GM18498 (cell line): ENCODE measurements at regions not wholly inside any gene's neighbourhood (a gene's known extent, or its start where the extent isn't known, plus 50 kb on each side); places are given as distances from the start of the nearest gene placed in this dataset.

Source experiments
- ATAC-seq: cut with Tn5 transposase; IDR thresholded peaks from one replicate; pipeline ENCODE4 v1.9.1; 2021; ENCODE audit warnings: mild to moderate bottlenecking, moderate library complexity; ENCODE audit not compliant: unreplicated experiment

DNA sequence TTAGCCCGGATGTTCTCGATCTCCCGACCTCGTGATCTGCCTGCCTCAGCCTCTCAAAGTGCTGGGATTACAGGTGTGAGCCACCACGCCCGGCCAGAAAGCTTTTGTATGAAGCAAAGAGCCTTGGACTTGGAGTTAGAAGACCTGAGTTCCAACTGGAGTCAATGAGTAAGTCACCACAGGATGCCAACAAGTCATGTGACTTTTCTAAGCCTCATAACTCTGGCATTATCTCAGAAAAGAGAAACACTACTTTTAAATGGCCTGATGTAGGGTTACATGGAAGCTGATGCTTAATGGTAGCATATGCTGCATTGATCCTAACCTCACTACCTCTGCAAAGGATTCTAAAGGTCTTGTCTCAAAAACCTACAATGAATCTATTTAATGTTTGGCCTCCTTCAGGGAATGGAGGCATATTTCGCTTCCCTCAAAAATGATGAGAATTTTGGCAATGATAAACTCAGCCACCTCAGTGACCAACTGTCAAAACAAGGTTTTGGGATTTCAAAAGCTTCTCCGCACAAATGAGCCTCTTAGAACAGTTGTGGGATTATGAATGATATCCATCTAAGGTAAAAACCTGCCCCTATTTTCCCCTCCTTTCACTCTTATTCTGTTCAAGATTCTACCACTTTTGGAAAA, 236.8 kb downstream of the ACTL7B start:
- ATAC-seq, result no peak

DNA sequence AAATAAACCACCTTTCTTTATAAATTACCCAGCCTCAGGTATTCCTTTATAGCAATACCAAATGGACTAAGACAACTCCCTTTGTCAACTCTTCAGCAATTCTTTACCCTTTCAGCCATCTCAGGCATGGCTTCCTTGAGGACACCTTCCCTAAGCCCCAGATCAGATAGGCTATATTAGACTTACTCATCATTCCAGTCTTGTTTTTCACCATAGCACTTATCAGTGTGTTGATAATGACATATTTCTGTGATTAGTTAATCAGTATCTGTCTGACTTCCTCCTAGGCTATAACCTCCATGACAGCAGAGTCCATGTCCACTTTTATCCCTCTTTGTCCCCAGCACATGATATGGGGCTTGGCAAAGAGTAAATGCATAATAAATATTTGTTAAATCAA, 238.1 kb downstream of the ACTL7B start:
- ATAC-seq, result no peak

DNA sequence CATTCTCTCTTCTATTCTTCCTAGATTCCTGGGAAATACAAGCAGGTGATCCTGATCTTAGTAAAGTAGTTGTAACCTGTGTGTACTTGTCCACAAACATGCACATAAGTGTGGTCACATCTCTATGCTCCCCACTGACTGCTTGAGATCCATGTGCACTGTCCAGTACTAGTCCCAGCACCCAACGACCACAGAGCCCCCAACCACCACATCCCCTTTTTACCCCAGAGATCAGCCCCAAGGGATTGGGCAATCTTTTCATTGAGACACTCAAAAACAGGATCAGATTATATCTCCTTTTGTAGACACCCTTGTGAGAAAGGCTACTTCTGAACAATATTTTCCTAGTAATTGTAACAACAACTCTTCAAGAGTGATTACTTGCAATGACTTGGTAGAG, 240.6 kb downstream of the ACTL7B start:
- no peak for ATAC-seq

DNA sequence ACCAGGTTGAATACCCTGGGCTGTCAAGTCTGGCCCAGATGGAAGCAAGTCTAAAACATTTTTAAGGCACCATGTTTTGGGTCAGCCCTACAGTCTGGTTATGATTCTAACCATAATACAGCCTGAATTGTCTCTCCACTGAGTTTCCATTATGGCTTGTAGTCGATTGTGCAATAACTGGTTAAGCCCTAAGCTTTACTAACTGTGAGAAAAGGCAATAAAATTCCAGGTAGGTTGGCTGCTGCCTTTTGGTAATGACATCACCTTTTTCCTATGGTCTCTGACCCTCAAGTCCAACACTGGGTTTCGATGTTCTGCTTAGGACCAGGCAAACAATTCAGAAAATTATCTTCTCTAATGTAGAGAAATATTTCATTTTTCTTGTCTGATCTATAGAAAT, 243.3 kb downstream of the ACTL7B start:
- no peak for ATAC-seq

DNA sequence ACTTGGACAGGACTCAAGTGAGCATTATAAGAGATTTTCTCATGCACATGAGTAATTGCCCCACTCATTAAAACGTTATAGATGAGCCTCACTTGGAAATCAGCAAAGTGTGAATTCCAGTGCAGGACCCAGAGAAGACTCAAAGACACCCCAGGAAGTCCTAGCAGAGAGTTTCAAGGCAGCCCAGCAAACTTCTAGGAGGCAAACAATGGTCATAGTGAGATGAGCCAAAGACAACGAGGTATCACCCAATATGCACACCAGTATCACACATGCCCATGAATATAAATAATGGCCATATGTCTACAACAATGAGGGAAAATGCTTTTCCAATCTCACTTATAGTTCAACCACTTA, 245.9 kb downstream of the ACTL7B start:
- no peak for ATAC-seq

DNA sequence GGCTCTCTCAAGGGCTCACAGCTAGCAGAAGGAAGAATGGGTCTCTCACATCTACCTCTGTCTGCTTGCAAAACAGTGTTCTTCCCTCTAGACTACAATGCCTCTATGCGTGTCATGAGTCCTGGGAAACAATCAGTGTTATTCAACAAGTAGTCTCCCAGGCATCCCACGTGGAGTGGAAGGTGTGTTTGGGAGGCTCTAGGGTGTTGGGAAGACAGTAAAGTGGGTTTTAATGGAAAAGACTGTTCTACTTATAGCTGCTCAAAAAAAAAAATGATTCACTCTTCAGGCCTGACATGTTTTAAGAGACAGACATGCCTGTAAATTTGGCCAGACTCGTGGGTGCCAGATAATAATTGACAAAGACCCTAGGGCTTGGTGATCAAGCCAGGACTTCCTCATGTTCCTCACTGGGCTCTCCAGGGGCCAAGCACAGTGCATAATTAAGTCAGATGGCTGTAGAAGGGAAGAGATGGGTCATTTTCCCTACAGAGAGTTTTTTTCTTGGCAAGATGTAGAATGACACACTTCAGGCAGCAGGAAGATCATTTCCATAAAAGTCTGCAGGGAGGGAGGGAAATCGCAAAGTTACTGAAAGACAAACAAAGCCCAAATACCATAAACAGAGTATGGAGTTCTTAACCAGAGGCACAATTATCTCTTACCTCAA, 246.4 kb downstream of the ACTL7B start:
- ATAC-seq, result no peak

DNA sequence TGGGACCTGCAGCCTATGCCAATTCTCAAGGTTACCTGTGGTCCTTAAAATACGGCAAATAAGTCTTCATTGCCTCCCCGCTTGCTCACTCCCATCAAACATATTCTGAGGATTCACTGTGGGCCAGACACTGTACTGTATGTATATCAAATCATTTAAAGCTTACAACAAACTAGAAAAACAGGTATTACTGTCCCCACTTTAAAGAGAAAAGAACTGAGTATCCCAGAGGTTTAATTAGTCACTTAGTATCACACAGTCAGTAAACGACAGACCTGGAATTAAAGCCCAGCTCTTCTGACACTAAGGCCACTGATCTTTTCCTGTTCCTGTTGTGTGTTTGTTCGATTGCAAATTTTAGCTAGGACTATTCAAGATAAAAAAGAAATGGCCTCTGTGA, 248.2 kb downstream of the ACTL7B start:
- no peak for ATAC-seq

DNA sequence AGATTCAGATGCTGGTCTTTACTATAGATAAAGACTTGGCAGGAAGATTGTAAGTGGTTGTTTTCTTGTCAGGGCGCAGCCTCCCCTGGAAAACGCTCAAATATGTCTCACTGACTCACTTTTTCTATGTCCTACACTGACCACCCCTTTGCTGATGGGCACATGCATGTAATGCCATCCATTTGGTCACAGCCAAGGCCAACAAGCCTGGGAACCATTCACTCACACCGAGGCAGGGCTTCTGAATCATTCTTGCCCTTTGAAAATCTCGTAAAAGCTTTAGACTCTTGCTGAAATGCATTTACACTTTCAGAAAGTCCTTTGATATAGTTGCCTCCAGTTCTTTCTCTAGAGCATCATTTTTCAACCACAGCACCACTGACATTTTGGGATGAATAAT, 249.4 kb downstream of the ACTL7B start:
- ATAC-seq, result no peak

DNA sequence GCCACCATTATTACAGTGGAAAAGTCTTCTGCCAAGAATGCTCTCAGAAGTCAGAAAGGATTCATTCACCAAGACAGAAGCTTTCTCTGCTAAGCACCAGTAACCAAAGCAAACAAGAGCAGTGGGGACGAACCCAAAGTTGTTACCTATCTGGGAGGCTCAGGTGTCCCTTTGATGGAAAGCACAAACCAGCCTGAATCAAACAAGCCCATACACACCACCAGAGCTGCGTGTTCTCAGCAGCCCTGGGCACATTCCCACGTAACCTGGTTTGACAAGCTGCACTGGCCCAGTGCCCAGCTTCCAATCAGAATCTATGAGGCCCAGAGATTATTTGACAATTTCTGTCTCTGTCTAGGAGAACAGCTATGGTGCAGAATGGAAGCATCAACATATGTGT, 252.6 kb downstream of the ACTL7B start:
- ATAC-seq, result no peak

DNA sequence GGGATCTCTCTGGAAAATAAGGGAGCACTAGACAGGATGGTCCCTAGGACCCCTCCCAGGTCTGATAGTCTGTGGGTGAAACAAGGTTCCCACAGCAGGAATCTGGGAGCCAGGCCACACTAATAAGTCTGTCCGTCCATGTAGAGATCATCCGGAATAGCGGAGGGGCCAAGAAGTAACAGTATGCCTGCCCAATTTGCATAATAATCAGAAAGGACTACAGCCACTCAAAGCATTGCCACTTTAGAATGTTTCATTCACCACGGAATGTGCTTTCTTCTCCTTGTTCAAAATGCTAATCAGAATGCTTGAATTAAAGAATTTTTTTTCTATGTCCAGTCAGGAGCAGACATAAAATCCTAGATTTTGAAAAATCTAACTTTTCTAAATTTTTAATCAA, 254.9 kb downstream of the ACTL7B start:
- ATAC-seq, result no peak

DNA sequence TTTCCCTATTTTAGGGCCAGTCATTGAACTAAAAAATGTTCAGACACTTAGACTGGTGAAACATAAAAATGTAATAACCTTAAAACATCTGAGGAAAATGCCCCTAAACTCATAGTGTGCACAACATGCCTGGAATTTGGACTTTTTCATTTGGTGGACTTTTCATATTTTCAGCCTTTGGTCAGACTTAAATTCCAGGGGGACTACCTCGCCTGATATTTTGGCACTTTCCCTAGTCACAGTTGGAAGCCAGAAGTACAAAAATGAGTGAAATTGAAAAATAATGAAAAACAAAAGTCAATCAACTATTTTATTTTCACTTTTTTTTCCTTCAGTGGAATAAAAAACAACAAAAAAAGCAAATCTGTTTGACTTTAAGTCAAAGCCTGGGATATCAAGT, 256.2 kb downstream of the ACTL7B start:
- ATAC-seq, result no peak

DNA sequence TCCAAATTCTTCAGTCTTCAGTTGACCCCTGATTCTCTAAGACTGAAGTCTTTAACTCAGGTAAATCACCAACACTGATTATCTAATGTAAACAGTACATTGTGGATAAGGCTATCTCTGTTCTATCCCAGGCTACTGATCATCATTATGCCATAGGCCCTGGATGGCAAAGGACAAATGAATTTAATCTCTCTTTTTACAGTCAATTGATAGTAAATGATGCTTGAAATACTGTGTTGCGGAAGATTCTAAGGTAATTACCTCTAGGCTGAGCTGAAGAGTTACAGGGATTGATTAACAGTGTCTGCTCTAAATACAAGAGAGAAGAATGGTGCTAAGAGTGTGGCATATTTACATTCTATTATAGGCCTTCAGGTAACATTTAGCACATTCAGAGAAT, 264.7 kb downstream of the ACTL7B start:
- no peak for ATAC-seq

DNA sequence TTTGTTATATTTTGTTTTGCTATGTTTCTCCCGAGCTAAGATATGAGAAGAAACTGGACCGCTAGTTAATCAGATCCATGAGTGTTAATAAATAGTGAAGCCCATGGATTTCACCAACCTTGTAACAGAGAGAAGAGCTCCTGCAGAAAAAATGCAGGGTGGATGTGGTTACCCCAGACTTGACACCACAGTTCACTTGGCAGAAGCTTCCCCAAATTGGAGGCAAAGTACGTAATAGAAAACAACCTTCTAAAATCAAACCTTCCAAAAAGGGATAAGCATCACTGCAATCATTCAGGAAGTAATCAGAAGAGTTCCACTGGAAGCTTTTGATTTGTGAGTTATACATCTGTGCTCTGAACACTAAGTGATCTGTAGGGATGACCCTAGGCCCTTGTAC, 267.5 kb downstream of the ACTL7B start:
- no peak for ATAC-seq

DNA sequence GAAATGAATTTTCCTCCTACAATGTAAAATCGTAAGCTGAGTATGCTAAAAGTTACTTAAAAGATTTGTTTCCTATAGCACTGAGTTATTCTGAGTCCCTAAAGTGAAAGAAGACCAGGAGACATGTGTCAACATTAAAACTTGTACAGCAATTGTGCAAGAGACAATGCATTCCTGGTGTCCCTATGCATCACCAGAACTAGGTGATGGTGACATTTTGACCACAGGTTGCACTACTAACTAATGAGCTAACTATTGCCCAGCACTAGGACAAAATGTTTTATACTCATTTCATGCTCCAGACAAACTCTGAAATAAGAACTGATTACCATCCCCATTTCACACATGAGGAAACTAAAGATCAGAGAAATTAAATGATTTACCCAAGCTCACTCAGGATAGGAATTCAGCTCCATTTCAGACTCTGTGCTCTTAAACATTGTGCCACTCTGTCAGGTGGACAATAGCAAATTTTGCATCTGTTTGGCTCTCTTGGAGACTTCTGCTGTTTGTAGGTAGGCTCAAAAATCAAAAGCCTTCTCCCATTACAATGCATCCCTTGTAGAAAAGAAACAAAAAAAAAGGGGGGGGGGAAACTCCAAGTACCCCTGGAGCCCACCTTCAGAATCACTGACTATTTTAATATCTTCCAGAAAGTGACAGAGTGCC, 269.2 kb downstream of the ACTL7B start:
- no peak for ATAC-seq

DNA sequence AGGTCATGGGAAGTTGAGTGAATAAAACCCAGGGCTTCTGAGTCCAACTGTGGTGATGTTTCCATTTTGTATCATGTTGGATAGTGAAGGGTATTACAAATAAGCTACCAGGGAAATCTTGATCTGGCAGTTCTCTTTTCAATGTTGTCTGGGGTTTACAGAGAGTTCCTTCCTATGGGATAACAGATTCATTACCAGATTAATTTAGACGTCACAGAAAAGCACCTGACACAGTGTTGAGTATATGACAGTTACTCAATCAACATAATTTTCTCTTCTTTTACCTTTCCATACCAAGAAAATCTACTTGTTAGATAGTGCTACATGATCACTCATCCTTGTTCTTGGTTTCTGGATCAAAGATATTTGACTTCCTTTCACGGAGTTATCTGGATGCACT, 270.9 kb downstream of the ACTL7B start:
- no peak for ATAC-seq

DNA sequence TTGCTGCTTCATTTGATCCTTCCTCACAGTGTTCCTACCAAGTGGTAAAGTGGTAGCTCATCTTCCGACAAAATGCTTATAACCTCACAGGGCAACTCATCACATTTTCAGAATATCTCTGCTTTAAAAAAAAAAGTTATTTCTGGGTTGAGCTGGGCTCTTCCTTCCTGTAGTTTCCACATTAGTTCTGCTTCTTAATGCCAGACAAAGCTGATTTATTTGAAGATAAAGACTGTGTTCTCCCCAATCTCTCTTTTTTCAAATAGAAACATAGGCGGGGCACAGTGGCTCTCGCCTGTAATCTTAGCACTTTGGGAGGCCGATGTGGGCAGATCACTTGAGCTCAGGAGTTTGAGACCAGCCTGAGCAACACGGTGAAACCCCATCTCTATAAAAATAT, 273.1 kb downstream of the ACTL7B start:
- ATAC-seq, result no peak

DNA sequence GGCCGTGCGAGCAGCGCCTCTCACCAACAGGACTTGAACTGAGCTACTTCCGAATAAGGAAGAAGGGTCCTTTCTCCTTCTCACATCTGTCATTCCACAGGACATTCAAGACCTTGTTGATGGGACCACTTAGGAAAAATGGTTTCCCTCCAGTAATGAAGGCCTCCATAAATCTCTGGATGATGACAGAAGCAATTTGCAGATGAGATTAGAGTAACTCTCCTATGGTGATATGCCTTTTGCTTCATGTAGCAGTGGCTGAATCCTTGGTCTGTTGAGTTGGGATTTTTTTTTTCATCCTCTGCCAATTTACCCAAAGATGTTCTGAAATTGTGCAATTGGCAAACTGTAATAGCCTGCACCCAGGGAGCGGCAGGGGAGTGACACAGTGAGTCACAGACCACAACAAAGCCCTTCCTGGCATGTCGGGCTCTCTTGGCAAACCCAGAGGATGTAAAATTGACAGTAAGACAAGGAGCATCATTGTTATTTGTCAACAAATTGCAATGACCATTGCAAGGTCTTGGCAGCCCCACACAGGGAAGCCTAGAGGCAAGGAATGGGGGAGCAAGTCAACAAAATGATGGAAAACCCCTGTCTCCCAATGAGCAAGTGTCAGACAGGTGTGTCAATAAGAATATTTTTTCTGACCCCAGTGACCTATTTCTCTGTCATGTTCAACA, 275.9 kb downstream of the ACTL7B start:
- no peak for ATAC-seq

DNA sequence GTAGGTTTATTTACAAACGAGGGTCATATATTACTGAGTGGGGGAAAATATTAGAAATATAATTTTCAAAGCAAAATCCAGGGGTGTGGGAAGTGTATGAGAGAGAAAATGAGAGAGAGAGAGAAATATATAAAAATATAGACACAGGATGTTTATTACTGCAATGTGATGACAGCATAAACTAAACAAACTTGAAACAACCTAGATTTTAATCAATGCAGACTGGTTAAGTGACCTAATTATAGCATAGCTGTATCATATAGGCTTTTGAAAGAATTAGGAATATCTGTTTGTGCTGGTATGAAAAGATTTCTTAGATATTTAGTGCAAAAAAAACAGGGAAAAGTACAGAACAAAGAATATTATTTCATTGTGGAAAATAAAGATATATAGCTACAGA, 280.5 kb downstream of the ACTL7B start:
- no peak for ATAC-seq

DNA sequence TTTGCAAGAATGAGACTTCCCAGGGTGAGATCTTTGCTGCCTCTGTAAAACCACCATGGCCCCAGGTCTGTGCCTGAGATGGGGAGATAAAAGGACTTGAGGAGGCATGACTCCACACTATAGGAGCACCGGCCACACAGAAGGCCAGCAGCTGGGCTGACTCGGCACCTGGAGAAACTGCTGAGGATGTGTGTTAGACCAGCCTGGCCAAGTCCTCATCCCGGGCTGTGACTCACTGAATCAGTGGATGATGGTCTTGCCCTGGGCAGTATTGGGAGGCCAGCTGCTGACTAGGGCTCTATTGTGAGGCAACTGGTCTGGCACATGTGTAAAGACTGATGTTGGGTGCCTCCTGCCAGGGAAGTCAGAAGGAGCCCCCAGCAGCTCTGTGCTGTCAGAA, 286.2 kb downstream of the ACTL7B start:
- no peak for ATAC-seq

DNA sequence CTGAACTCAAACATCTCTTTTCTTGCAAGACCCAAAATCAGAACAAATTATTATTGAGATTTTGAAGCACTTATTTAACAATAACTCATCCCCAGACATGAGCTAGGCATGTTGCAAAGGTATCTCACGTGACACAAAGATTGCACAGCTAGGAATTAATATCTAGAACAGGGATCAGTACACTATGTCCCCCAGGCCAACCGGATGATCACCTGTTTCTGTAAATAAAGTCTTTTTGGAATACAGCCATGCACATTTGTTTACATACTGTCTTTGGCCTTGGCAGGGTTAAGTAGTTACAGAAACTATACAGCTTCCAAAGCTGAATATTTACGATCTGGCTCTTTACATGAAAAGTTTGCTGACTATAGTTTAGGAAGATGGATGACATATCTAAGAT, 287.7 kb downstream of the ACTL7B start:
- ATAC-seq, result no peak

DNA sequence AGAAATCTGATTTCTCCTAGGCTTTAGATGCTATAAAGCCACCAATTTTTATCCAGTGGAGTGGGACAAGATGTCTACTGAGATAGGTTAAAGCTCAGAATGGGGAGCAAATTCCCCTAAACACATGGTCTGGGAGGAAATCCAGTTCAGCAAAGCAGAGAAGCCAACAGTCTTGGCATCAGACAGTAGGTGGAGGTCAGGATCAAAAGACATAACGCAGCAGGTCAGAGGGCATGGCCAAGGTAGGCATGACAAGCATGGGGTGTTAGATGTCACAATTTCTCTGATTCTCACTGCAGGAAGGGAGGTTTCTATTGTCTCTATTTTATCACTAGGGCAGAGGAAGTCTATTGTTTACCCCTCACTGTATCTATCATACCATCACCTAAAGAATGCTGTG, 288.2 kb downstream of the ACTL7B start:
- no peak for ATAC-seq
